ENCODE measurements at regions not wholly inside any gene's neighbourhood (a gene's known extent, or its start where the extent isn't known, plus 50 kb on each side); places are given as distances from the start of the nearest gene placed in this dataset.

GRCh38 chr6:15956205-15957106 is 172.4 kb upstream of the MYLIP start:
- Histone ChIP-seq H3K4me1 (peaks cover 45% of the 10 kb centered on the region), H3K27ac (replicated peaks) (no peak overlapping the region), H3K27me3 (ENCODE audit: low read depth) (no peaks in the 10 kb centered on the region), H3K9me3 (replicated peaks) (no peaks in the 10 kb centered on the region), H3K36me3 (no peaks in the 10 kb centered on the region), H3K4me3 (no peak overlapping the region)
- TF ChIP-seq CTCF (IDR thresholded peaks at IDR 0.05; ENCODE audit: borderline replicate concordance), result no peak
- DNase-seq, result no peak
- intact Hi-C loops (cut with micrococcal nuclease), result no loop called here

GRCh38 chr6:15955484-15955883 is 173.4 kb upstream of the MYLIP start:
- Histone ChIP-seq H3K4me1 (peaks cover 44% of the 10 kb centered on the region), H3K36me3 (no peaks in the 10 kb centered on the region), H3K9me3 (replicated peaks) (no peaks in the 10 kb centered on the region), H3K4me3 (no peak overlapping the region), H3K27ac (replicated peaks) (no peak overlapping the region), H3K27me3 (ENCODE audit: low read depth) (no peaks in the 10 kb centered on the region)
- TF ChIP-seq CTCF (IDR thresholded peaks at IDR 0.05; ENCODE audit: borderline replicate concordance), result no peak
- no peak for DNase-seq
- intact Hi-C loops (cut with micrococcal nuclease), result no loop called here

GRCh38 chr6:15953152-15953880 is 175.6 kb upstream of the MYLIP start:
- no peaks in the 10 kb centered on the region for H3K27me3 ChIP-seq (ENCODE audit: low read depth)
- no peak for DNase-seq
- intact Hi-C loops (cut with micrococcal nuclease), result no loop called here
- H3K4me3 ChIP-seq, result no peak overlapping the region
- H3K9me3 ChIP-seq (replicated peaks), result no peaks in the 10 kb centered on the region
- no peaks in the 10 kb centered on the region for H3K36me3 ChIP-seq
- peaks cover 48% of the 10 kb centered on the region for H3K4me1 ChIP-seq
- no peak for TF ChIP-seq CTCF (IDR thresholded peaks at IDR 0.05; ENCODE audit: borderline replicate concordance)
- H3K27ac ChIP-seq (replicated peaks), result peak overlapping the region; percentile 60

GRCh38 chr6:15952231-15953151 is 176.4 kb upstream of the MYLIP start:
- H3K27me3 ChIP-seq (ENCODE audit: low read depth), result no peaks in the 10 kb centered on the region

More at GRCh38 chr6:15952231-15953151, 176.4 kb upstream of the MYLIP start:
- Histone ChIP-seq H3K4me1 (peaks cover 48% of the 10 kb centered on the region), H3K27ac (replicated peaks) (peak overlapping the region; percentile 60), H3K36me3 (no peaks in the 10 kb centered on the region), H3K4me3 (no peak overlapping the region), H3K9me3 (replicated peaks) (no peaks in the 10 kb centered on the region)
- TF ChIP-seq CTCF (IDR thresholded peaks at IDR 0.05; ENCODE audit: borderline replicate concordance), result no peak
- intact Hi-C loops (cut with micrococcal nuclease), result no loop called here
- DNase-seq, result no peak
